CD4-positive, alpha-beta memory T cell (primary cell): ENCODE measurements at regions not wholly inside any gene's neighbourhood (a gene's known extent, or its start where the extent isn't known, plus 50 kb on each side); places are given as distances from the start of the nearest gene placed in this dataset.

Source experiments
- CTCF ChIA-PET: fragments of 350-600 bp; sonication (Branson Sonifier 250); formaldehyde crosslinking; loops from one replicate; lab custom pipeline; 2021; ENCODE audit warnings: inconsistent platforms; ENCODE audit not compliant: partially characterized antibody; lab: Charles Lee
- POLR2A ChIA-PET: fragments of 350-600 bp; sonication (Branson Sonifier 250); formaldehyde crosslinking; loops from one replicate; lab custom pipeline; 2021; ENCODE audit not compliant: partially characterized antibody; lab: Charles Lee
- DNase-seq, 5 donors: peaks; one replicate each; pipeline versions ENCODE4 v3.0.0 to v3.0.0-alpha.2; 2020 to 2022; ENCODE audit warnings: mixed read lengths in 1 of 5
- H3K27ac ChIP-seq: one replicate; pipeline ENCODE4 v1.7.0; 2013; ENCODE audit warnings: low read depth, low read length
- H3K27me3 ChIP-seq: 2 replicates; pipeline ENCODE4 v1.7.0; 2013; ENCODE audit warnings: mild to moderate bottlenecking, low read length, moderate library complexity; ENCODE audit not compliant: insufficient read depth
- H3K36me3 ChIP-seq: 2 replicates; pipeline ENCODE4 v1.7.0; 2013; ENCODE audit warnings: mild to moderate bottlenecking, low read length, moderate library complexity; ENCODE audit not compliant: insufficient read depth
- H3K4me1 ChIP-seq: 2 replicates; pipeline ENCODE4 v1.7.0; 2013; ENCODE audit warnings: mild to moderate bottlenecking, low read length, moderate library complexity; ENCODE audit not compliant: insufficient read depth
- H3K4me3 ChIP-seq, 2 donors: one replicate each; pipeline ENCODE4 v1.7.0; 2013; ENCODE audit warnings: low read length in 2 of 2, mild to moderate bottlenecking in 1 of 2
- H3K9me3 ChIP-seq, 2 donors: one replicate each; pipeline ENCODE4 v1.7.0; 2013; ENCODE audit warnings: low read length in 2 of 2, control low read depth in 1 of 2; ENCODE audit not compliant: control insufficient read depth in 1 of 2
- H3K27ac Mint-ChIP-seq, 7 donors: one replicate each; pipeline ENCODE4 v1.8.0; 2020 to 2021; ENCODE audit warnings: mixed read lengths in 7 of 7, mild to moderate bottlenecking in 6 of 7, inconsistent platforms in 3 of 7, moderate library complexity in 3 of 7
- H3K27me3 Mint-ChIP-seq, 2 donors: one replicate each; pipeline ENCODE4 v1.8.0; 2020 to 2021; ENCODE audit warnings: mixed read lengths in 2 of 2
- H3K36me3 Mint-ChIP-seq, 2 donors: one replicate each; pipeline ENCODE4 v1.8.0; 2020 to 2021; ENCODE audit warnings: mixed read lengths in 2 of 2, inconsistent platforms in 1 of 2, mild to moderate bottlenecking in 1 of 2
- H3K4me1 Mint-ChIP-seq, 4 donors: one replicate each; pipeline ENCODE4 v1.8.0; 2020 to 2021; ENCODE audit warnings: mixed read lengths in 4 of 4, mild to moderate bottlenecking in 1 of 4
- H3K4me3 Mint-ChIP-seq, 8 donors: one replicate each; pipeline ENCODE4 v1.8.0; 2020 to 2021; ENCODE audit warnings: mixed read lengths in 8 of 8, mild to moderate bottlenecking in 7 of 8, moderate library complexity in 6 of 8, inconsistent platforms in 3 of 8
- H3K9me3 Mint-ChIP-seq, 8 donors: one replicate each; pipeline ENCODE4 v1.8.0; 2020 to 2021; ENCODE audit warnings: mixed read lengths in 8 of 8, mild to moderate bottlenecking in 5 of 8, inconsistent platforms in 3 of 8, moderate library complexity in 1 of 8
- intact Hi-C: fragments of 100-400 bp; cut with micrococcal nuclease; formaldehyde crosslinking; loops from one replicate; pipeline ENCODE4 v1.15.1; 2023

- no peaks in the 10 kb centered on the region for H3K36me3 ChIP-seq
- H3K27me3 Mint-ChIP-seq = no peaks in the 10 kb centered on the region
- H3K27ac ChIP-seq = no peak overlapping the region
- H3K4me1 Mint-ChIP-seq = no peaks in the 10 kb centered on the region
- ChIA-PET POLR2A (no interaction called here), CTCF (no interaction called here)
- peaks cover 0 to 11% (median 5%) of the 10 kb centered on the region in 8 donors for H3K9me3 Mint-ChIP-seq
- no peak overlapping the region for H3K4me3 Mint-ChIP-seq
- DNase-seq = no peak
- H3K4me1 ChIP-seq = no peaks in the 10 kb centered on the region
- intact Hi-C loops = no loop called here
- no peak overlapping the region for H3K4me3 ChIP-seq
- H3K9me3 ChIP-seq = no peaks in the 10 kb centered on the region
- H3K36me3 Mint-ChIP-seq = no peaks in the 10 kb centered on the region
- H3K27ac Mint-ChIP-seq = no peak overlapping the region
- no peaks in the 10 kb centered on the region for H3K27me3 ChIP-seq
These were observed 980.5 kb upstream of the CNTN5 start for GRCh38 chr11:98040061-98040808.

- no peaks in the 10 kb centered on the region for H3K36me3 ChIP-seq
- H3K4me1 Mint-ChIP-seq = no peaks in the 10 kb centered on the region
- H3K4me1 ChIP-seq = no peaks in the 10 kb centered on the region
- ChIA-PET CTCF (interaction anchor here (1.6 kb wide), 1 partner anchor 12 kb away, joined by 4 read pairs; no protein-coding TSS in a partner anchor), POLR2A (no interaction called here)
- H3K27ac Mint-ChIP-seq = no peak overlapping the region
- H3K9me3 ChIP-seq = no peaks in the 10 kb centered on the region
- no peaks in the 10 kb centered on the region for H3K36me3 Mint-ChIP-seq
- DNase-seq = no peak
- peaks cover 0 to 24% (median 10%) of the 10 kb centered on the region in 8 donors for H3K9me3 Mint-ChIP-seq
- no peaks in the 10 kb centered on the region for H3K27me3 Mint-ChIP-seq
- intact Hi-C loops = no loop called here
- H3K4me3 Mint-ChIP-seq = no peak overlapping the region
- no peak overlapping the region for H3K4me3 ChIP-seq
- H3K27ac ChIP-seq = no peak overlapping the region
- H3K27me3 ChIP-seq = no peaks in the 10 kb centered on the region
These were observed 973.1 kb upstream of the CNTN5 start for GRCh38 chr11:98047647-98048046.

GRCh38 chr11:98053851-98054250, 966.9 kb upstream of the CNTN5 start:
- intact Hi-C loops = no loop called here
- Histone ChIP-seq H3K36me3 (no peaks in the 10 kb centered on the region), H3K4me1 (no peaks in the 10 kb centered on the region), H3K4me3 (no peak overlapping the region), H3K27me3 (no peaks in the 10 kb centered on the region), H3K27ac (no peak overlapping the region), H3K9me3 (no peaks in the 10 kb centered on the region)
- H3K27me3 Mint-ChIP-seq = no peaks in the 10 kb centered on the region
- POLR2A ChIA-PET = no interaction called here
- no peaks in the 10 kb centered on the region for H3K4me1 Mint-ChIP-seq
- H3K27ac Mint-ChIP-seq = no peak overlapping the region
- no peak overlapping the region for H3K4me3 Mint-ChIP-seq
- H3K9me3 Mint-ChIP-seq = peaks cover 0 to 8% (median under 1%) of the 10 kb centered on the region in 8 donors
- DNase-seq = no peak
- H3K36me3 Mint-ChIP-seq = no peaks in the 10 kb centered on the region
- CTCF ChIA-PET = no interaction called here

GRCh38 chr11:98056945-98057344, 963.8 kb upstream of the CNTN5 start:
- Histone ChIP-seq H3K4me1 (no peaks in the 10 kb centered on the region), H3K27me3 (no peaks in the 10 kb centered on the region), H3K4me3 (no peak overlapping the region), H3K9me3 (no peaks in the 10 kb centered on the region), H3K36me3 (no peaks in the 10 kb centered on the region), H3K27ac (no peak overlapping the region)
- no peak for DNase-seq
- H3K36me3 Mint-ChIP-seq = no peaks in the 10 kb centered on the region
- CTCF ChIA-PET = no interaction called here
- intact Hi-C loops = no loop called here
- peaks cover 0 to 4% (median 2%) of the 10 kb centered on the region in 8 donors for H3K9me3 Mint-ChIP-seq
- H3K27ac Mint-ChIP-seq = no peak overlapping the region
- no peaks in the 10 kb centered on the region for H3K27me3 Mint-ChIP-seq
- no peaks in the 10 kb centered on the region for H3K4me1 Mint-ChIP-seq
- no peak overlapping the region for H3K4me3 Mint-ChIP-seq
- POLR2A ChIA-PET = no interaction called here

- no peak overlapping the region for H3K4me3 ChIP-seq
- DNase-seq = no peak
- ChIA-PET POLR2A (no interaction called here), CTCF (no interaction called here)
- Mint-ChIP-seq H3K27me3 (no peaks in the 10 kb centered on the region), H3K36me3 (no peaks in the 10 kb centered on the region), H3K9me3 (peaks cover 0 to 8% (median 5%) of the 10 kb centered on the region in 8 donors), H3K4me1 (no peaks in the 10 kb centered on the region), H3K27ac (no peak overlapping the region), H3K4me3 (no peak overlapping the region)
- H3K36me3 ChIP-seq = no peaks in the 10 kb centered on the region
- no peaks in the 10 kb centered on the region for H3K9me3 ChIP-seq
- H3K27ac ChIP-seq = no peak overlapping the region
- intact Hi-C loops = no loop called here
- H3K4me1 ChIP-seq = no peaks in the 10 kb centered on the region
- no peaks in the 10 kb centered on the region for H3K27me3 ChIP-seq
These were observed 961.3 kb upstream of the CNTN5 start for GRCh38 chr11:98059488-98059887.

- Histone ChIP-seq H3K4me3 (no peak overlapping the region), H3K27ac (no peak overlapping the region), H3K27me3 (no peaks in the 10 kb centered on the region), H3K36me3 (no peaks in the 10 kb centered on the region), H3K4me1 (no peaks in the 10 kb centered on the region), H3K9me3 (no peaks in the 10 kb centered on the region)
- CTCF ChIA-PET = no interaction called here
- H3K36me3 Mint-ChIP-seq = no peaks in the 10 kb centered on the region
- no peaks in the 10 kb centered on the region for H3K4me1 Mint-ChIP-seq
- H3K27ac Mint-ChIP-seq = no peak overlapping the region
- no peak for DNase-seq
- POLR2A ChIA-PET = no interaction called here
- intact Hi-C loops = no loop called here
- H3K27me3 Mint-ChIP-seq = no peaks in the 10 kb centered on the region
- peaks cover 0 to 10% (median 6%) of the 10 kb centered on the region in 8 donors for H3K9me3 Mint-ChIP-seq
- H3K4me3 Mint-ChIP-seq = no peak overlapping the region
These were observed 960.0 kb upstream of the CNTN5 start for GRCh38 chr11:98060759-98061158.

GRCh38 chr11:98061858-98062257, 958.9 kb upstream of the CNTN5 start:
- H3K27me3 ChIP-seq = no peaks in the 10 kb centered on the region
- H3K9me3 ChIP-seq = no peaks in the 10 kb centered on the region
- intact Hi-C loops = no loop called here
- CTCF ChIA-PET = no interaction called here
- Mint-ChIP-seq H3K4me1 (no peaks in the 10 kb centered on the region), H3K9me3 (peaks cover 0 to 12% (median 7%) of the 10 kb centered on the region in 8 donors), H3K36me3 (no peaks in the 10 kb centered on the region), H3K4me3 (no peak overlapping the region), H3K27ac (no peak overlapping the region), H3K27me3 (no peaks in the 10 kb centered on the region)
- no peaks in the 10 kb centered on the region for H3K4me1 ChIP-seq
- H3K36me3 ChIP-seq = no peaks in the 10 kb centered on the region
- DNase-seq = no peak
- no peak overlapping the region for H3K27ac ChIP-seq
- POLR2A ChIA-PET = no interaction called here
- no peak overlapping the region for H3K4me3 ChIP-seq
